PFSK-1 (cell line): ENCODE measurements at regions not wholly inside any gene's neighbourhood (a gene's known extent, or its start where the extent isn't known, plus 50 kb on each side); places are given as distances from the start of the nearest gene placed in this dataset.

Experiments used
- POLR2AphosphoS5 ChIP-seq: IDR thresholded peaks from 2 replicates; pipeline ENCODE4 v1.6.1; 2012; ENCODE audit warnings: low read depth, mild to moderate bottlenecking, control low read depth, low read length, moderate library complexity
- REST ChIP-seq, 2 experiments: IDR thresholded peaks; 2 replicates each; pipeline versions ENCODE4 v1.6.1 to v1.8.0; 2011 to 2012; ENCODE audit warnings: low read depth in 2 of 2, low read length in 2 of 2, control low read depth in 1 of 2, inconsistent platforms in 1 of 2, mild to moderate bottlenecking in 1 of 2, moderate library complexity in 1 of 2; ENCODE audit not compliant: insufficient read depth in 1 of 2
- SIN3A ChIP-seq: IDR thresholded peaks from 2 replicates; pipeline ENCODE4 v1.6.1; 2012; ENCODE audit warnings: mild to moderate bottlenecking, low read length, moderate library complexity, borderline replicate concordance; ENCODE audit not compliant: insufficient read depth

- TF ChIP-seq REST (IDR thresholded peaks at IDR 0.05; ENCODE audit: insufficient read depth in 1 of 2, low read depth in 2 of 2, low read length in 2 of 2) (no peak), POLR2AphosphoS5 (no peak), SIN3A (no peak)
Measured at GRCh38 chr12:60138526-60138925, 542.7 kb downstream of the SLC16A7 start.
